C1 segment of cervical spinal cord (tissue), 14 donors: ENCODE measurements at regions not wholly inside any gene's neighbourhood (a gene's known extent, or its start where the extent isn't known, plus 50 kb on each side); places are given as distances from the start of the nearest gene placed in this dataset.
"Not testable (repeated sequence)": the region's sequence is repeated elsewhere in the genome, so short reads cannot be mapped to it uniquely, and the experiment has no call there.

ENCODE experiments used
- DNase-seq, 14 donors: peaks; one replicate each; lab custom pipeline; 2025; lab: John Stamatoyannopoulos, UW

DNA sequence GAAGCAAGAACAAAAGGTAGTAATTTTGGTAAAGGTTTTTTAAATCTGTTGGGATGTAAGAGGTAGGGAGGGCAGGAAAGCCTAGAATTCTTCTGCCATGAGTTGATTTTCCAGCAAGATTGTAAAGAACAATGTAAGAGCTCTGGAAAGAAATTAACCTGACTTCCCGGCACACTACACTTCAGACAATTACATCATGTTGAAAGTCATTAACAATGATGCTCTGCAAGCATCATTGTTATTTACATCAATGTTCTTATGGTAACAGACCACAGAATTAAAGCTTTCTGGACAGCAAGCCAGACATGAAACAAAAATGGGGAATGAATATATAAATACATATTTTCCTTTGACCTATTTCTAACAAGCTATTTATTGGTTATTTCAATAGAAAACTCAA, 342.2 kb downstream of the CEP170 start:
- not testable (repeated sequence) for DNase-seq

DNA sequence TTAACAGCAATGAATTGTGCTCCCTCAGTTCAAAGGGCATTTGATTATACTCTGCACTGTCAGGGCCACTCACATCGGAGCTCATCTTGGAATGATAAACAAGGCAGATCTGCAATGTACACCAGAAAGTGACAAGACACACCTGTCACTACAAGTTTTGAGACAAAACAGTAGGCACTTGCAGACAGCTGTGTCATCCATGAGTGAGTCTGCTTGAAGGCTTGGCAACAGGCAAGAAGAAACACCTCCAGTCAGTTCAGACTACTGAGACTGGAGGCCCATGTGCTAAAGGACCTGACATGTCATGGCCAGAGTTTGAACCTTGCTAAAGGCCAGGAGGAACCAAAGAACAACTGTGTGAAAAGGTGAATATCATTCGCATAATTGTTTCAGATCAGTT, 354.5 kb downstream of the CEP170 start:
- DNase-seq, result not testable (repeated sequence)

DNA sequence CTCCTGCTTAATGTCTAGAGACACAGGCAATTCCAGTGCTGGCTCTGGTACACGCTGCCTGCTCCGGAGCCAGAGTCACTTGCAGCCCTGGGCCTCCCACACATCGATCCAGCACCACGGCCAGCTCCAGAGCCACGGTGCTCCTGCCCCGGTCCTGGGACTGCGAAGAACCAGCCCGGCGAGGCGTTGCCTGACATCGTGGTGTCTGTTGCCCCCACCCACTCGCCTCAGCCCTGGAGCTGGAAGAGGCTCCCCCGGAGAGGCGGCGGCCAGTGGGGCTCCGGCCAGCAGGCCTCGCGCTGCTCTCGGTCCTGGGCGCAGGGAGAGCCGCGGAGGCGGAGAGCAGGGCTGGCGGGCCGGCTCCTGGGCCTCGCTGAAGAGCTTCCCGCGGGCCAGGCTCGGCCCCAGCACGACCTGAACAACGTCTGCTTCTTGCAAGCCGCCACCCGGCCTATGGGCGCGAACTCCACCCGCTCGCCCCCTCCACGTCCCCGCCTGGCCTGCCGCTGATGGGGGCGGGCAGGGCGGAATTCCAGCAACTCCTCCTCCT, 364.8 kb downstream of the CEP170 start:
- DNase-seq, result peak in 1 of 14 donors; percentile 20

DNA sequence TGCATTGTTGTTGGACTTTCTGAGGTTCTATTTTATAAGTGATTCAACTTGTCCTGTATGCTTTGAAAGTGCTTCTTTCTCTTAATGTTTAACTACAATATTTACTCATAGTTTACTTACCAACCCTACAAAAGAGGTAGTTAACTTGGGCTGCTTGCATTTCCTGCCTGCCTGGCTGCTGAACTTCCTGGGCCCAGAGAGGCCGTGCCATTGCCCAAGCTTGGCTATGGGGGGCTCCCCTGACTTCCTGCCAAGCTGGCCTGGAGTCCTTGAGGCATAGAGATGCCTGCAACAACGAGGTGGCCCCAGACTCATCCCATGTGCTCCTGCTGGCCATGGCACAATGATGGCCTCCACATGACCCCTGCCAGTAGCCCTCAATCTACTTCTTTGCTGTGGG, 361.6 kb upstream of the PLD5 start:
- no peak for DNase-seq

DNA sequence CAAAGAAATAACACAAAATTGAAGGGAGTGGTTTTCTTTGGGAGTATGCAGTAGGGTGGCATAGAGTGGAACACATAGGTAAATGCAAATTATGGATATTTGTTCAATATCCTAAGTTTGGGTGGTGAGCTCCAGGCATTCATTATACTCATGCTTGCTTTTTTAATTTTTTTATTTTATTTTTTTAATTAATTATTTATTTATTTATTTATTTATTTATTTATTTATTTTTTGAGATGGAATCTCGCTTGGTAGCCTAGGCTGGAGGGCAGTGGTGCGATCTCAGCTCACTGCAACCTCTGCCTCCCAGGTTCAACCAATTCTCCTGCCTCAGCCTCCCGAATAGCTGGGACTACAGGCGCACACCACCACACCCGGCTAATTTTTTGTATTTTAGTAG, 355.5 kb upstream of the PLD5 start:
- not testable (repeated sequence) for DNase-seq

DNA sequence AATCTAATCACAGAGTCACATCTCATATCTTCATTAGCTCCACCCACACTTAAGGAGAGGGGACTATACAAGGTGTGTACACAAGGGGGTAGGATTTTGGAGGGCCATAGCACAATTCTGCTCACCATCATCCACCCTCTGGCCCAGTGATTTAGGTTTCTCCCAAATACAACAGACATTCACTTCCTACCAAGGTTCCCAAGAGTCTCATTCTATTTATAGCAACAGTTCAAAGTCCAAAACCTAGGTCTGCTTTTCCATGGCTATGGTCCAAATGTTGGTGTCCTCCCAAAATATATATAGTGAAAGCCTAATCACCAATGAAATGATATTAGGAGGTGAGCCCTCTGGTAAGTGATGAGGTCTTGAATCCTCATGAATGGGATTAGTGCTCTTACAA, 353.2 kb upstream of the PLD5 start:
- no peak for DNase-seq

DNA sequence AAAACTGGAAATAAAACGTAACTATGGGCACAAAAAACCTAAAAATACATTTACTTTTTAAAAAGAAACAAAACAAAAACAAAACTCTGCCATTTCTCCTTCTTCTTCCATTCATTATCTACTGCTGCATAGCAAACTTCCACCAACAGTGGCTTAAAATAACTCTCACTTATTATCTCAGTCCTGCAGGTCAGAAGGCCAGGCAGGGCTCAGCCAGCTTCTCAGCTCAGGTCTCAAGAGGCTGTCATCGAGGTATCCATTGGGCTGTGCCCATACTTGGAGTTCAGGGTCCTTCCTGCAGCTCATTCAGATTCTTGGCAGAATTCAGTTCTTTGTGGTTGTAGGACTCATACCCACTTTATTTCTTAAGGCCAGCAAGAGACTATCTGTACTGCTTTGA, 352.7 kb upstream of the PLD5 start:
- no peak for DNase-seq

DNA sequence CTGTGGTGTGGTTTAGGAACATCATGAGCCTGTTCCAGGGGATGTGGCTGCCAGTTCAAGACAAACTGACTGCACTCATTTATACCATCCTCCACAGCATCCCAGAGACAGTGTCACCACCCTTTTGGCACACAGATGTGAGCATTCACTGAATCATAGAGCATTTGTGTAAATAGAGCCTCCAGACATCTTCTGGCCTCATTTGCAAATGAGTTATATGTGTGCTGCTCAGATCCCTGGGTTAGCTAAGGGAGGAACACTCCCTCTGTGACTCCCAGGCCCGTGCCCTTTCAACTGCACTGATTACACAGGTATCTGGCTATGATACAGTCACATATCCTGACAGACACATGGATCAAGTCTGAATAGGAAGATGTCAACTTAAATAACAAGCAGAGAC, 351.5 kb upstream of the PLD5 start:
- no peak for DNase-seq

DNA sequence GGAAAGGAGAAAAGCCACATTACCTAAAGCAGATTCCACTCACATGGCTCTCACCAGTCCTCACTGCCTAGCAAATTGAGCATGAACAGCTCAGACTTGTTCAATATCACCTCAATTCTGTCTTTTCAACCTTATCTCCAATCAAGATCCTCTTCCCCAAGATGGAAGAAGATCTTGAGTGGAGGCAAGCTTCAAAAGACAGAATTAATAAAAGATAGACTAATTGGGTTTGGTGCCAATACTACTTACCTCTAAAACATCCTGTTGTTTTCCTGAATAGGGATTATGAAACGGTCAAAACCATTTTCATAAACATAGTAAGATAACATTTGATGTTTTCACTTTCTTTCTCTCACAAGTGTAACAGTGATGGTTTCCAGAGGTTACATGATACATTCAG, 349.2 kb upstream of the PLD5 start:
- DNase-seq, result no peak

DNA sequence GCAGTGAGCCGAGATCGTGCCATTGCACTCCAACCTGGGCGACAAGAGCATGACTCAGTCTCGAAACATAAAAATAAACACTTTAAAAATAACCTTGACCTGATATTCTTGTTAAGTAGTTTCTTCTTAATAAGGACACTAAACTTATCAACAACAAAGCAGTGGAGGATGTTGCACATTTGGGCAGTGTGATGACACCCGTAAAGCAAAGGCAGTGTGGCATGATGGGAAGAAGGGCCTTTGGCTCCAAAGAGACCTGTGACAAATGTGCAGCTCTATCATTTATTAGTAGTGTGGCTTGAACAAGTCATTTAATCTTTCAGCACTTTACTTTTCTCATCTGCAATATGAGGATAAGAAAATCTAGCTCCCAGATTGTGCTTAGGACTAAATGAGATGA, 348.0 kb upstream of the PLD5 start:
- DNase-seq, result no peak

DNA sequence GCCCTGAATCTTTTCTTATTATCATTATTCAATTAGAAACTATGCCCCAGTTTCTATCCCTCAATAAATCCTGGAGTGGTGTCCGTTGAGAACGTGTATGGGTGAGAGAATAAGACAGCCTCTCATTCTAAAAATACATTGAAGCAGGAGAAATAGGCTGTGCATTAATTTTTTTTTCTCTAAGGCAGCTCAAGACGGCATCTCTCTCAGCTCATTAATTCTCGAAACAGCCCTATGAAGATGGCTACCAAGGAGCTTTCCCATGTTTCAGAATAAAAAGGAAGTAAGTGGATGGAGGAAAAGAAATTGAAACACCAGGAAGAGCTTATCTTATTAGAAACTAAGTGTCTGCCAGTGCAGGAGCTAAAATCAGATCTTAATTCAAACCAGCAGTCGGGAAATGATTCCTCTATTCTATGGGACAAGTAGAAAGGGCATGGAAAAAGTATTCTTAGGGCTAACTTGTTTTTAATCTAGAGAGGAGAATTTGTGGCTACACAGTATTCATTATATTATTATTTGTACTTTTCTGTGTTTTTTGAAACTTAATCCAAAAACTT, 347.1 kb upstream of the PLD5 start:
- no peak for DNase-seq

DNA sequence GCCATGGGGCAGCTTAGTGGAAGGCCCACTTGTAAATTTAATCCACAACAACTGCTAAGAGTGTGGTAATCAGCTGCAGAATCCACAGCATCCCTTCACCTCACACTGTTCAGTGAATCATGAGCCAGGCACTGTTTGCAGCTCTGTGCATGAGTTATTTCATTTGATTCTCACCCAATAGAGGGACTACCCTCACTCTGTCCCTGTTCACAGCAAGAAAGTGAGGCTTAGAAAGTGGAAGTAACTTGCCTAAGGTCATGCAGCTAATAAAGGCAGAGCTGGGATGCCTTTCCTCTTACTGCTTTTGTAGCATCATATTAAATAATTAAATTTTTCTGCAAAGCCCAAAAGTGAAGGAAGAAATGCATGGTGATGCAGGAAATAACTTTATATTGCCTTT, 346.5 kb upstream of the PLD5 start:
- no peak for DNase-seq

DNA sequence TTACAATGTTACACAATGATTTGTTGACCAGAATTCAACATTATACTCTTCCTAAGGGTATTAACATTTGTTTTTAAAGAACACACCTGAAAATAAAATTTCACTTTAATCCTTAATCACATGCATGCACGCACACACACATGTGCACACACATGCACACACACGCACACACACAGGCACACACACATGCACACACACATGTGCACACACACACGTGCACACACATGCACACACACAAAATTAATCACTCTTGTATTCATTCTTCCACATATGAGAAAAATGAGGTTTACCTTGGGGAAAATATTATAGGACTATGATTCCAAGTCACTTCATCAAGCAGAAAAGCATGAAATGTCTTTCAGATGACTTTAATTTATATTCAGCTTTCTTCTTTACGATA, 331.8 kb upstream of the PLD5 start:
- DNase-seq, result no peak

DNA sequence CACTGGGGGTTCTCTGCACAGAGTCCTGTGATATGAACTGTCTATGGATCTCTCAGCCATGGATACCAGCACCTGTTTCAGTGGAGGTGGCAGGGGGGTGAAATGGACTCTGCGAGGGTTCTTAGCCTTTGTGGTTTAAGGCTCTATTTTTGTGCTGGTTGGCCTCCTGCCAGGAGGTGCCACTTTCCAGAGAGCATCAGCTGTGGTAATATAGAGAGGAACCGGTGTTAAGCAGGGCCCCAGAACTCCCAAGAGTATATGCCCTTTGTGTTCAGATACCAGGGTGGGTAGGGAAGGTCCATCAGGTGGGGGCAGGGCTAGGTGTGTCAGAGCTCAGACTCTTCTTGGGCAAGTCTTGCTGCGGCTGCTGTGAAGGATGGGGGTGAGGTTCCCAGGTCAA, 330.0 kb upstream of the PLD5 start:
- DNase-seq, result no peak

DNA sequence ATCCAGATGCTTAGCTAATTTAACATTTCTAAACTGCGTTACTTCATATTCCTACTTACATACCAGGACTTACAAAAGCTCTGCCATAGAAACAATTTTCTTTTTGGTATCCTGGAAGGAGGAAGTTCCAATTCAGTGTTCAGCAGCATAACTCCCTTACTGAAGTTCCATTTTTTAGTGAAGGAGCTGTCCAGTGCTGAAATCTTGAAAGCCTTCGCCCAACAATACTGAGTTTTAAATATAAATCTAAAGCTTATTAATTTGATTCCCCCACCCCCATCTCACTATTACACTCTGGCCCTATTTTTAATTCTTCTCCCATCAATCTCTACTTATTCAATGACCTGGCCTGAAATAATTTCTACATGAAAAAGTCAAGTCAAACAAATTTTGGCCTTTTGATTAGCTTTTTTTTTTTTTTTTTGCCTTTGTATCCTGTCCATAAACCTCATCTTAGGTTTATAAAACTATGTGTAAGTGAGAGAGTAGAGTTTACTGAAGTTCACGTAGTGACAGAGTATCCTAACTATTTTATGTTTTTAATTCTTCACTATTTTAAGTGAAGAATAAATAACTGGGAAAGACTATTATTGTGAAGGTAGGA, 323.0 kb upstream of the PLD5 start:
- no peak for DNase-seq

DNA sequence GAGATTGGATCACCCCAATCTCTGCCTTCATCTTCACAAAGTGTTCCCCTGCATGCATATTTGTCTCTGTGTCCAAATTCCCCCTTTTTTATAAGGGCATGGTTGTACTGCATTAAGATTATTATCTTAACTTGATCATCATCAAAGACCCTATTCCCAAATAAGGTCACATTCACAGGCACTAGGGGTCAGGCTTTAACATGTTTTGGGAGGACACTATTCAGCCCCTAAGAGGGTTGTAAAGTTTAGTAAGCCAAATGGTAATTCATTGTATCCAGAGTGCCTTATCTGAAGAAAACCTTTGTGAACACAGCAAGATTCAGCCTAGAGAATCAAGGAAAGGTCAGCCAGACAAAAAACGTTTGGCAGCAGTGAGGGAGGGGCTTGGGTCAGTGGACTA, 317.6 kb upstream of the PLD5 start:
- DNase-seq, result no peak

DNA sequence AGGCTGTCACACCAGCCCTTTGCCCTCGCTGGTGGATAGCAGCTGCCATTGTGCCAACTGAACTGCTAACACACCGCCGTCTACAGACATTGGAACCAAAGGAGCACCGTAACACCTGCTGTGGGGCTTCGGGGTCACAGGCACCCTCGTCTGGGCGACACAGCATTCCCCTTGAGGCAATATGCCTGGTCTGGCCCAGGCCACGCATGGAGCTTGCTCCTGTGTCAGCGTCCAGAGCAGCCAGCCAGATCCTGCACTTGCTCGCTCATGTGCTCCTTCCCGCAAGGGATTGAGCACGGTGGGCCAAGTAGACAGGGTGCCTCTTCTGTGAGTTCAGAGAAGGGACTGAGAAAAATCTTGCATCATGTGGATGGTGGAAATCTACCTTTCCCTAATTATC, 314.6 kb upstream of the PLD5 start:
- no peak for DNase-seq

DNA sequence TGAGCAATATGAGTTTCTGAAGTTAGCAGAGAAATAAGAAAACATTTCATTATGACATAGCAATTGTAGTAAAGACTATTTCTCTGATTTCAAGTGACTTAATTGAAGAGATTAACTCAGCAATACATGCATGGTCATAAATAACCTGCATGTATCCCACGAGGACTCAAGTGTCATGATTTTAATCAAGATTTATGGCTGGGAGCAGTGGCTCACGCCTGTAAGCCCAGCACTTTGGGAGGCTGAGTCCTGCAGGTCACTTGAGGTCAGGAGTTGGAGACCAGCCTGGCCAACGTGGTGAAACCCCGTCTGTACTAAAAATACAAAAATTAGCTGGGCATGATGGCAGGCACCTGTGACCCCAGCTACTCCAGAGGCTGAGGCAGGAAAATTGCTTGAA, 311.9 kb upstream of the PLD5 start:
- DNase-seq, result no peak

DNA sequence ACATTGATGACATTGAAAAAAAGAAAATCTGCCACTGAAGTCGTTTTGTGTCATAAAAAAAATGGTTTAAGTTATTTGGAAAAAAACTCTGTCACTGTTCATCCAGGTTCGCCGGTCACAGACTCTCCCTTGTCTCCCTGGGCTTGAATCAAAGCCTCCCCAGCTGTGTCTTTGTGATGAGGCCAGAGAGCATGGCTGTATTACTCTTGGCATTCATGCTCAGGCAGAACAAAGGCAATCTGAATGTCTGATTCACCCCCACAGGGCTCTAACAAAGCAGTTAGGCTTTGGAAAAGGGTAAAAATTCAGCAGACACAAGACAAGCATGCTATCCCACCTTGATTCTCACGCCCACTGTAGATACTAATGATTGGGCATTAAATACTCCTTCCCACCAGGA, 304.3 kb upstream of the PLD5 start:
- peak in 9 of 14 donors; percentile 4 to 45 (median 21) for DNase-seq

DNA sequence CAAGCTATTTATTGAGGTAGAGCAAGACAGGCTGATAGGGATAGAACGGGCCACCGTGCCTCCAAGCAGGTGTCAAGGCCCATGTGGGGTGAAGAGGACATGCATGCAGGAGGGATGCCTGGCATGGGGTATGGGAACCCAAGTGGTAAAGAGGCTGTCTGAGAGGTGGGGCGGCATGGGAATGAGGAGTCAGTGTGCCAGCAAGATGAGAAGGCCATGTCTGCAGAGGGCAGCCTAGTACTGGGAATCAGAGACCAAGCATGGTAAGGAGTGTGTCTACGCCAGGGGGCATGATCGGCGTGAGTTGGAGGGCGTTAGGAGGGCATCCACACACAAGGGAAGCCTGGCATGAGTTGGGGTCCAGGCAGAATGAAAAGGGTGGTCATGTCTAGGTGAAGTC, 303.7 kb upstream of the PLD5 start:
- peak in 12 of 14 donors; percentile 2 to 55 (median 28) for DNase-seq

DNA sequence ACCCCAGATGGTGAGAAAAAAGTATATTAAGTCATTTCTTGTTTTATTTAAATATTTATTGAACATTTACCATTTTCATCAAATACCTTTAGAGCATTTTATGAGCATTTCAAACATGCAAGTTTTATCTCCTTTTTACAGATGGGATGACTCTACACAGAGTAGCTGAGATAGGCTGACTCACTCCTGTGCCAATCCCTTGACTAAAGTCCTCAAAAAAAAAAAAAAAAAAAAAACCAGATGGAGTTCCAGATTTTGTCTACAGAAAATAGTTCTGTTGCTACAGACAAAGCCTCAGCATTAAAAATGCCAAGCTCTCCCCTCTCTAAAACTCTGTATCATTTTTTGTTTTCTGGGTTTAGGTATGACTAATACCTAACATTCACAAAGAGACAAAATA, 303.0 kb upstream of the PLD5 start:
- no peak for DNase-seq

DNA sequence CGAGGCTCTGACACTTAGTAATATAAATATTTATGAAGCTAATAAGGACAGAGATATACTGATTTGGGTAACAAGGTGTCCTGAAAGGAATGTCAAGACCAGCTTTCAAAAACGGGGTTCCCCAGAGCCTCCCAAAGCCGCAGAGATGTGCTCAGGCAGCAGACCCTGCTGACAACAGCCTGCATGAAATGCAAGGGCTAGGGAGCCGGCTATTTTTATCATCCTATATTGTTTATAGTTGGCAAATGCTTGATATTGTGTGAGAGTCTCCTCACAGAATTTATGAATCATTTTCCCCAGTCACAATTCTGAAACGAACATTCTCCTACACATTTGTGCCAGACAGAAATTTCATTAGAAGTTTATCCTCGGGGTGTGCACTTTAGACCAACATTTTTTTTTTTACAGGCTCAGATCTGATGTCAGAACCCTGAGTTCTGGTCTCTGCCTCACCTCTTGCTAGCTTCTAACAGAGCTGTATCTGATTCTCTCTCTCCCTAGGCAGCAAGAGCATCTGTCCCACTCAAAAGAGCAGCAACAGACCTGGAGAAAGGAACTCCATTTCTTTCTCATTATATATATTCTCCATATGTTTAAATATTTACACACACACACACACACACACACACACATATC, 302.3 kb upstream of the PLD5 start:
- DNase-seq, result no peak

DNA sequence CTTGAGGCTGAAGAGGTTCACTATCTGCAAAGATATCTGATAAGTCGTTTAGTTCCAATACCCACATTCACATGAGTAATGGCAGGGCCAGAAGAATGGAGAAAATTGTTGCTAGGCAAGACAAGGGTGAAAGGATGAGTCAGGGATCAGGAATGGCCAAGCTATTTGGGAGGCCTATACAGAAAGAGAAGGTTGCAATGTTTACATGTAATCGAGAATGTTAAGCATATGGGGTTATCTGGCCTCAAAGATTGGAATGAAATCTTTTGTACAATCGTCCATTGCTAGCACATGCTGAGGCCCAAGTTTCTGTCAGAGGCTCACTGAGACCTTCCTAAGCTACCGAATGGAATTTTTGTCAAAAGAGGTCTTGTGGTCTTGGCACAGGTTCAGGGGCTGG, 299.9 kb upstream of the PLD5 start:
- no peak for DNase-seq
